ENCODE measurements at regions not wholly inside any gene's neighbourhood (a gene's known extent, or its start where the extent isn't known, plus 50 kb on each side); places are given as distances from the start of the nearest gene placed in this dataset.

DNA sequence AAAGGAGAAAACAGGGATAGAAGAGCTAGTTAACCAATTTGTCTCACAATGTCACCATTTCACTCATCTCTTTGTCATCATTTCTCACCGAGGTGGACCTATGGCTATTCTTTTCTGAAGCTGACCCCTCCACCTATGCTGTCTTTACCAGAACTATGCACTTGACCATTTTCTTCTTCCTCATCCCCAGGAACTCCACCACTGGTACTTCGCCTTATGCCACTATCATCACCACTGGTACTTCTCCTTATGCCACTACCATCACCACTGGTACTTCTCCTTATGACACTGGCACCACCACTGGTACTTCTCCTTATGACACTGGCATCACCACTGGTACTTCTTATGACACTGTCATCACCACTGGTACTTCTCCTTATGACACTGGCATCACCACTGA lies 745.8 kb upstream of the CHAC2 start:
- no peak for ATAC-seq

DNA sequence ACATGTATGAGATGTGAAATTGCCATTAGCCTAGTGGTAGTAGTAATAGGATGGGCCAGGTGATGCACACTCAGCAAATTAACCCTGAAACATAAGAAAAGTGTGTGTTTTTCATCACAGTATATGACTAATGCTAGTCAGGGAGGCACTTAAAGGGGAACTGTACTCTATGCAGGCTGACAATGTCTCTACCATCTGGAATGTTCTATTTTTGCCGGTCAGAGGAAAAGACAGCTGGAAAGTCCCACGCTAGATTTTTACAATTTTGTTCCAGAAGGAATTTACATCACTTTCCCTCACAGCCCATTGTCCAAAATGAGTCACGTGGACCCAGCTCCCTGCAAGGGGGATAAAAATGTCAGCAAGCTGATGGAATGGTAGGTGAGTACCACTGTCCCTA lies 746.3 kb upstream of the CHAC2 start:
- ATAC-seq = no peak

DNA sequence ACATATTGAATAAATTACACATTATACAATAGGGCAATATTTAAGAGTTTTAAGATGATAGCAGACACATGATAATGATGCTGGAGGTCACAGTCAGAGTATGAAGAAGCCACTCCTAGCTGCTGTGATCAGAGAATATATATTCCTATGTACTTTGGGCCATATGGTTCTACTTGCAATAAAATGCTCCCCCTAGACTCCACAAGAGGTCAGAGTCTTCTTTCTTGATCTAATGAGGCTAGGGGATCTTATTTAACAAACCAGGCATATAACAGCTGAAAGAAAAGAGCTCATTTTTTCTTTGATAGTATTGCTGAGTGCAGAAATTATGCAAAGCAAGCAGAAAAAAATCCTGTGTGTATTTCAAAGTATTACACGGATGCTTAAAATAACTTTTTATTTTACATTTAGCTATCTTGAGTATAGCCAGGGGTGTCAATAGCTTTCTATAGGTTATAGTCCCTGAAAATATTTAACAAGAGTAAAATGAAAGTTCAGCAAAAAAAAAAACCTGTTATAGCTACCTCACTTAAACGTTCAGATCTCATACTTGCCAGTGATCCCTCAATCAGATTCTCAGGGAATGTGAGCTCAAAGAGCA lies 748.7 kb upstream of the CHAC2 start:
- no peak for ATAC-seq

DNA sequence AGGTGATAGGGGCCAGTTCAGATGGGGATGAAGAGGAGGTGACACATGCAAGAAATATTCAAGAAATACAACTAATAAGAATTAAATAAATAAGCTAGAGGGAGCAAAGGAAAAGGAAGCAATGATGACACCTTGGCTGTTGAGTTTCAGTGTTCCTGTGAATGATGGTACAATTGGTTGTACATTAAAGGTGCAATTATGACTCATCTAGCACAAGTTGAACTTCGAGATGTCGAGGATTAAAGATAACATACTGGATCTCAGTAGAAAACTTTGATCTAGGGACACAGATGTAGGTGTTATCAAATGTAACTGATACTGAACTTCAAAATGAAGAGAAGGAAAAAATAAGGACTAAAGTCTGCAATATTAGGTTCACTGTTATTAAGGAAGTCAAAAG lies 760.6 kb upstream of the CHAC2 start:
- ATAC-seq = no peak

DNA sequence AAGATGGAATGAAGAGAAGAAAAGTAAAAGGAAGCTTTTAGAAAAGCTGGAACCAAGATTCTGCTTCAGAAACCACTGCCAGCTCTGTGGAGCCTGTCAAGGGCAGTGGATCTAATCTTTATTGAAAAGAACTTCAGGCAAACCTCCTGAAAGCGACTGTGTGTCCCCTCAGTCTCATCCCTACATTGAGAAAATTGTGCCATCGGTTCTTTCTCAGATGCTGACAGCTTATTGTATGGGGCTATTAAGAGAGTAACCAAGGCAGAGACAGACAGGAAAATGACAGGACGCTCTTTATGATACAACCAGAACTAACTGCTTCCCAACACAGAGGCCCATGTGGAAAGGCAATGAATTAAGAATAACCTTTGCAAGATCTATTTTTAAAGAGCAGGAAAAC lies 763.2 kb upstream of the CHAC2 start:
- ATAC-seq = no peak

DNA sequence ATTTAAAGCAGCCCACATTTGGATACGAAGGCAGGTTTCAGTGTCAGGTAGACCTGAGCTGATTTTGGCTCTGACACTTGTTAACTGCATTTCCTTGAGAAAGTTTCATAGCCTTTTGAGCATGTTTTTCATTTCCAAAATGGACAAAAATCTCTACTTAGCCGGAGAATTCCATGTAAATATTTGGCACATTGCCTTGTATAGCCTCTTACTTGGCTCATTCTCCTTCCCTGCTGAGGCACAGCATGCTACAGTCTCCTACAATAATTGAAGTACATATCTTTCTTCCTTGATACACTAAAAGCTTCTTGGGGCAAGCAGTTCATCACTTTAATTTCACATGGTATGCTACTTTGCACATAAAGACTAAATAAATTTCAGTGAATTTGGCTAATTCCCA lies 772.2 kb upstream of the CHAC2 start:
- ATAC-seq = no peak

DNA sequence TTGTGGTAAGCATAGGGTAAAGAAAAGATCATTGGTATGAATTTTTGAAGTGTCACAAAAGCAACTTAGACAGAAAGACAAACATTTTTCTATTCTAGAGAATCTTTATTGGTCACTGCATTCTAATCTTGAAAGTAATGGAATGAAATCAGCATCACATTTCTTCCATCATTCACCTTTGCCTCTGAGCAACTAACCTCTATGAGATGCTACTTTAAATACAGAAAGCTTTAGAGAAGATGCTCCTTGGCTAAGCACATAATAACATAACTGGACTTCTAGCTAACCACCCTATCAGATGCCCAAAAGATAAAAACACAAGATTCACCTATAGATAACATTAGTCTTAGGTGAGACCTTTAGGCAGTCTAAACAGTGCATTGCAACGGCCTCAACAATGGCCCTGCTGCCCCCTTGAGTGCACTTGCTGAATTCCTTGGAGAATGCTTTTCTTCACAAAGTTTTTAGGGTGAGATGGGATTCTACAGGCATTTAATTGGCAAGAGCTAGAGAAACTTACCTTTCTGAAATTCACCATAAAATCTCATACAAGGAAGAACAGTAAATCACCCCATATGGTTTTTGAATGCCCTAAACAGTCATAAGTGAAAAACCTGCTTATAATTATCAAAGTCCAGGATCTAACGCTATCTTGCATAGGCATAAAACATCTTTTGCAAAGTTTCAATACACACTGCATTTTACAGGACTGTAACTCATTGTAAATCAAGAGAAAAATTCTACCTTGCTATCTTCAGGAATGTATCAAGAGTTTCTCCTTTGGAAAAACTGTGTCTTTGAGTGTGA lies 791.3 kb upstream of the CHAC2 start:
- ATAC-seq = no peak

DNA sequence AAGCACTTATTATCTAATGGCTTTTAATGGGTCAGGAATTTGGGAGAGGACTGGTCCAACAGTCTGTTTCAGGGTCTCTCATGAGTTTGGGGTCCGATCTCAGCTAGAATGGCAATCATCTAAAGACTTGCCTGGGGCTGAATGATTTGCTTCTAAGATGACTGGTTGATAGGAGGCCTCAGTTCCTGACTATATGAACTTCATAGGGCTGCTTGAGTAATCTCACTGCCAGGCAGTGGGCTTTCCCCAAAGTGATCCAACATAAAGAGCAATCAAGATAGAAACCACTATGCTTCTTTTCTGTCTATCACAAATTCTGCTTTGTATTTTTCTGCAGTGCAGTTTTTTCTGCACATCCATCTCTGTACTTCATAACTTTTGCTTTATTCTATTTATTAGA lies 793.5 kb upstream of the CHAC2 start:
- no peak for ATAC-seq

DNA sequence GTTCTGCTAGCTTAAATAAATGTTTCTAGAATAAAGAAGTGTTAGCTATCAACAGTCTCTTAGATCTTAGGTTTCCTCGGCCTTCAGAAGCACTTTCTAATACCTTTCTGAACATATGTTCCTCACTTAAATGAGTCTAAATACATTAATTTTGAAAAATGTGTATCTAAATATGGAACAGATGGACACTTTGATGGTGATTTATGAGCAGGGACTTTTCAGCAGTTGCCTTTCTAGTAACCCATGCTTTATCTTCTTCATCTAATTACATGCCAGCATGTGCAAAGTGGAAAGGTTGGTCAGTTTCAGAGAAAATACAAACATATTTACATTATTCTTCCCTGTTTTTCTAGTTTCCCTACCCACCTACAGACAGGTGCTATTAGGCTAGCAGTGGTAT lies 797.0 kb upstream of the CHAC2 start:
- ATAC-seq = no peak

DNA sequence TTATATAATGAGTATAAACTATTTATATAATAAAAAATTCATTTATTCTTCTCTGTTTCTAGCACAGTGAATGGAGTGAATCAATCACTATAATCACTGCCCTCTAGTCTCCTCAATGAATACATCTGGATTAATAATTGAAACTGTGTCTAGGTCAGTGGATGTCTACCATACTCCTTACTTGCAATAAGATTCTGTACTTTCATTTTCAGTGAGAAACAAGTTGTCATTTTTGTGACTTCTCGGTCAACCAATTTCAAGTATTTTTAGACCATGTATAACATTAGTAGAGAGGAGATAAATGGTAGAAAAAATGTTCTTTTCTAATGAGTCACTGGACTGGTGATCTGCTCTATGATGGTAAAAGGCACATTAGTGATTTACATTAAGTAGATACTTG lies 799.6 kb upstream of the CHAC2 start:
- ATAC-seq = no peak

DNA sequence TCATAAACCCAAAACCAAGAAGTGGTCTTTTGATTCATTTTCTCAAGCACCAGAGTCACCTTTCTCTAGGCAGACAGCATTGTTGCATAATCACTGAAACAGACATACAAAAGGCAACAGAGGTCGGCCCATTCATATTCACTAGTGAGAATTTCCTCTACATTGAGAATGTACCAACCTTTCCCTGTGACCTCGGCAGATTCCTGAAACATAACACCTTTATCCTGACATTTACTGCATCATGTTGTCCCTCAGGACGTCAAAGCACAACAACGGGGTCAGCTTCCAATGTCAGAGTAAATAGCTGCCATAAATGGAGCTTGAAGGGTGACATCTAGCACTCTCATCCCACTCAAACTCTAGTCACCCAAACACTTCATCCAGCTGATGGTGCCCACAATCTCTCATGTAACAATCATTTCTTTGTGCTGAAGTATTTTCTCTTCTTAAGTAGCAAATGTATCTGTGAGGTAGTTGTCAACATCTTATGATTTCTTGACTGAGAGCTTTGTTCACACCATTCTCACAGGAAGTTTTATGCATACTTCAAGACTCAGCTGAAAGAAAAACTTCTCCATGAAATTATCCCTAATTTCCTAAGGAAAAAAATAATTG lies 802.6 kb upstream of the CHAC2 start:
- ATAC-seq = no peak

DNA sequence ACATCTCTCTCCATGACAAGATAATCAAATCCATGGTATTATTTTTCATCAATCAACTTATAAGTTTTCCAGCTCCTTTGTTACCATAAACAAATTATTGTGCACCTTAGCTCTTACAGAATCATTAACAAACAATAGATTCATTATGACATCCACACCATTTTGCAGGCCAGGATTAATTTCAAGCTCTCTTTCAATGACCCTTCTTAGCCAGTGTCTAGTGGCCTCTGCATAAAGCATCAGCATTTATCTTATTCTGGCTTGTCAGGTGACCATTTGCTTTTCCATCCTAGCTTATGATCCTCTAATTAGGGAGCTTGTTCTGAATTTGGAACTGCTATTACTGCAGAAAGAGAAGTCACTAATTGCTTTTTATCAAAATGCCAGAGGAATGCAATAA lies 806.2 kb upstream of the CHAC2 start:
- no peak for ATAC-seq

DNA sequence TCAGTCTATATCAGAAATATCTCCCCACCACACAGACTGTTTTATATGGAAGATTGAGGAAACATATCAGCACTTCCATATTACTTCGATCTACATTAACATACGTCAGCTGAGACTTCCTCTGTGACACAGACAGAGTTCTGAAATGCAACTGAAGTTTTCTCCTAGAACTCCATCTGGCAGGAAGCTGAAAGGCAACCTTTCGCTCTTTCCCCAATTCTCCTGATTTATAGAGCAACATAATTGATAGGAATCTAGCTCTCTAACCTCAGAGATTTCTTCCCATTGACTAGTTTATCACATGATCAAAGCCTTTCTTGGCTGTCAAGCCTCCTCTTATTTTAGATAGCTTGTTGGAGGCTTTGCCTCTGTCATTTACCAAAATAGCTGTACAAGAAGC lies 806.7 kb upstream of the CHAC2 start:
- no peak for ATAC-seq

DNA sequence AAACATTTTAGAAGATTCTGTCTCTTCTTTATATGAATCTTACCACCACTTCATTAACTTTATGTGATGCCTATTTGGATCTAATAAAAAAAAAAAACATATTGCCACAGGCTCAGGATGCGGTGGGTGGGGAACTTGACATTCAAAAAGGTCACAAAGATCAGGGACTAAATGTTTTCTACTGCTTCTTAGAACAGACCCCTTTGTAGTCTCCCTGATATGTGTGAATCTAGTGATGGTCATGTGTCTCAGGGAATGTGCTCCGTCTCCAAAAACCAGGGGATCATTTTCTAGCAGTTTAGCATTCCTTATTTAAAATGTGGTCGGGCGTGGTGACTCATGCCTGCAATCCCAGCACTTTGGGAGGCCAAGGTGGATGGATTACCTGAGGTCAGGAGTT lies 807.8 kb upstream of the CHAC2 start:
- ATAC-seq = no peak

DNA sequence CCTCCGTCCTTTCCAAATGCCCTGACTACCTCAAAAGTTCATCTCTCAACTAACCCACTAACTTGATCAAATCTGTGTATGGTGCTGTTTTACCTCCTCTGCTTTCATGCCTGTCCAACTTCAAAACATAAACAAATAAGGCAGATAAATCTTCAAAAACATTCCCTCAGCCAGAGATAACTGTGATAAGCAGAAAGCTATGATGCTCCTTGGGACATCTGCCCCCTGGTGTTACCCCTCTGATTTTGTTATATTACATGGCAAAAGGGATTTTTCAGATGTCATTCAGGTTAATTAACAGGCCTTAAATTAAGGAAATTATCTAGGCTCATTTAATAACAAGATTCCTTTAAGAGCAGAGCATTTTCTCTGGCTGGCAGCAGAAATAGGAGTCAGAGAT lies 810.8 kb upstream of the CHAC2 start:
- no peak for ATAC-seq

DNA sequence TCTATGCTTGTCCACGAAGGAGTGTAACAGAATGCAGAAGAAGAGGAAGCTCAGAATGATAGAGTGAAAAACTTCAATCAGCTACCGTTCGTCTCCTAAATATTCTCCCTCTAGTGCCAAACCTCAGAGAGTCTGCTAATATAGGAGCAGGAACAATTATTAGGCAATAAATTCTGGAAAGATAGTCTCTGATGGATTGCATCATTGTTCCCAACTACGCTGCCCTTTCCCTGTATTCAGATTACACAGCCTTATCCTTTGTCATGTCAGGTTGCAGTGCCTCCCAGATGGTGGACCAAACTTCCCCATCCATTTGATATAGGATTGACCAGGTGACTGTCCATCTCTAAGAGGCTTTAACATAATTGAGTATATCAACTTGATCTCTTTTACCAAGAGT lies 811.5 kb upstream of the CHAC2 start:
- no peak for ATAC-seq

DNA sequence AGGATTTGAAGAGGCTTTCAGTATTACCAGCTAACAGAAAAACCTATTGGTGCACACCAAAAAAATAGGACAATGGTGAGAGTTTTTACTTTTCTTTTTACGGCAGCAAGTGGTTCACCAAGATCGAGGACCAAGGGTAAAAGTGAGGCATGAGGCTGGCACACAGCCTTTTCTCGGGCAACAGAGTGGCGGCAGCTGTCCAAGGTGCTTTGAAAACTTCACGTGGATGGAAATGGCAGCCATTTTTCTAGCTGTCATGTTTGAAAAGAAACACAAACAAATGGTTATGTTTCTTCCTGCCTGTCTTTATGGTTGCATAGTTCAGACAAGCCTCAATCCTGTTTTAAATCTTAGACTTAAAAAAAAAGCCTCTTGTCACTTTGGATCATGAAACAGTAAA lies 812.5 kb upstream of the CHAC2 start:
- ATAC-seq = no peak

DNA sequence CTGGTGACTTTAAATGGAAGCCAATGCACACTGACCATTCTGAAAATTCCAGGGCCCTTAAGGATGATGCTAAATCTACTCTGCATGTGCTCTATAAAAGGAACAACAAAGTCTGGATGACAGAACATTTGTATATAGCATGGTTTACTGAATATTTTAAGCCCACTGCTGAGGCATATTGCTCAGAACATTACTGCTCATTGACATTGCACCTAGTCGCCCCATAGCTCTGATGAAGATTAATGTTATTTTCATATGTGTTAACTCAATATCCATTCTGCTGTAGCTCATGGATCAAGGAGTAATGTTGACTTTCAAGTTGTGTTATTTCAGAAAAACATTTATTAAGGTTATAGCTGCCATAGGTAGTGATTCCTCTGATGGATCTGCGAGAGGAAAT lies 827.5 kb upstream of the CHAC2 start:
- ATAC-seq = no peak

DNA sequence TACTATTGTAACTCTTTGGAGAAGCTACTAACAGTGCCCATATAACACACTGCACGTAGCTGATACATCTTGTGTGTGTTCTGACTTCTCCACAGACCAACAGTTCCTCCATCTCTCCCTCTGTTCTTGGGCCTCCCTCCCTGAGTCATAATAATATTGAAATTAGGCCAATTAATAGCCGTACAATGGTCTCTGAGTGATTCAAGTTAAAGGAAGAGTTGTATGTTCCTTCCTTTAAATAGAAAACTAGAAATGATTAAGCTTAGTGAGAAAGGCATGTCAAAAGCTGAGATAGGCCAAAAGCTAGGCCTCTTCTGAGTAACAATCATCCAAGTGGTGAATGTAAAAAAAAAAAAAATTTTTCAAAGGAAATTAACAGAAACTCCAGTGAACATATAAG lies 828.4 kb upstream of the CHAC2 start:
- ATAC-seq = no peak

DNA sequence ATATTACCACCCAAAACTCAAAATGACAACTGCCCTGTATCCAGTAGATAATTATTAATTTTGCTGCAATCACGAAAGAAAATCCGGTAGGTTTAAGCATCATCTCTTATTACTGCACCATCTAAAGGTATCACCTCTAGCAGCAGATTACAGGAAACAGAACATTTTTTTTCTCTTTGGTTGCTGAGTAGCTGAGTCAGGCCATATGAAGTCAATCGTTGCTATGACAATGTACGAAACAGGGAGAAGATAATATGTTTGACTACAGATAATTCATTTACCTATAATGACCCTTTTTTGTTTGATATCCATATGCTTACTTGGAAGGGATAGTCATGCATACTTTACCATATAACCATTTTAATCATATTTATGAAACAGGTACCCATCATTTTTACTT lies 831.6 kb upstream of the CHAC2 start:
- peak in 1 of 2 donors; percentile 10 for ATAC-seq

DNA sequence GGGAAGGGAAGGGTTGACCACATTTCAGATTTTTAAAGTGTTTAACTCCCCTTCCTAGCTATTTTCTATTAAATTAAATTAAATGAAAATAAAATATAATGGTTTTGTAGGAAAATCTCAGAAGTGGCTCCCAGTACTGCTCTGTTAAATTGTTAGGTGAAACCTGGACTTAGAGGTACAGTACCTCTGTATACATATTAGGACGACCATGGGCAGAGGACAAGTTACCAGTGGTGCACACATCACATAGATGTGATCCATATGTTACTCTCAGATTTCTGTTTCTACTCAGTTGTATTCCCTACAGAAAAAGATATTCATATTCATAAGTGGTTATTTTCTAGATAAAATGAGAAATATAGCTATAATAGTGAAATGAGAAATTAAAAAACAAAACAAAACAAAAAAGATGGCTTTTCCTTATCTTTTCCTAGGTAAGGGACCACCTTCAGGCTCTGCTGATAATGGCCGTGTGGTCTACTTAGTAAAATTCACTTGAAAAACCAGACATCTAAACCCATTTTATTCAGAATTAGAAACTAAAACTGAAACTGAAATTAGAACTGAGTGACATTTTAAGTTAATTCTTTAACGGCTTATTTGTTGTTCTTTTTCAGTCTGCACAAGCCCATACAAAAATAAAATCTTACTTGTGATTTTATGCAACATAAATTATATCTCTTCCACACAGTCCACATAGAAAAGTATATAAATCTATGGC lies 832.5 kb upstream of the CHAC2 start:
- no peak for ATAC-seq

DNA sequence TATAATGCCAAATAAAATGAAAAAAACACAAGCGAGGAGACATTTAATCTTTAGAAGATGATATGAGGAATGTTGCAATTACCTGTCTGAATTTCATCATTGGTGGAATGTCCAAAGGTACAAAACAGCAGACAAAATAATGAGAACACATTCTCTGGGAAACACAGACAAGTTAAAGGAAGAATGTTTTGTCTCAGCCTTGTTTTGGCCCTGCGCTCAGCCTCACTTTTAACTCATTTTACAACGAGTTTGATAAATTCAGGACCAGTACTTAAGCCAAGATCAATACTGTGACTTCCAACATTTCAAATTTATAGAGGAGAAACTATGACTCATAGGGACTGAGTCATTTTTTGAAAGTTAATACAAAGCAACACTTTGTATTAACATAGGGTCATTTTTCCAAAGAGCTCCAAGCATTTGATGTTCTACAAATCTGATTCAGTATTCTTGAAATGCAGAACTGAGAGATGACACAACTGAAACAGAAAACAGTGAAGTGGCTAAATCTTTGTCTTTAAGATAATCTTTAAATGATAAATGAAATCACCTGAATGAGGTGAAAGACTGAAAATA lies 833.2 kb upstream of the CHAC2 start:
- no peak for ATAC-seq

DNA sequence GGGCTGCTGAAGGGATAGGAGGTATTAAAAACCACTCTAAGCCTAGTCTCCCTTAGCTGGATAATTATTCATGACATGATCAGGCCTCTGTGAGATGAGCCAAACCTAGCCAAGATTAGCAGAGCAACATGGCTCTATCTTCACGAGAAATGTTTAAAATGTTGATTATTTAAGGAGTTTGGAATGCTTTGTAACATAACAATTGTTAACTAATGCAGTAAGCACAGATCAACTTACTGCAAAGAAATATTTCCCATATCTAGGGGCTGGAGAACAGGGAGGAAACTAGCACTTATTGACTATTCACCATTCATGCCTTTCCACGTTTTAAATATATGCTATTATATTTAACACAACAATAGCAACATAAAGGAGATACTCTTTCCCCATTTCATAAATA lies 833.7 kb upstream of the CHAC2 start:
- no peak for ATAC-seq
